Eye (tissue), 1 donor: ENCODE measurements at regions not wholly inside any gene's neighbourhood (a gene's known extent, or its start where the extent isn't known, plus 50 kb on each side); places are given as distances from the start of the nearest gene placed in this dataset.
A peak's percentile ranks its signal among the peaks of the same experiment; 100 is the strongest.

Experiments used
- DNase-seq: peaks from one replicate; pipeline ENCODE4 v3.0.0-alpha.2; 2015

DNA sequence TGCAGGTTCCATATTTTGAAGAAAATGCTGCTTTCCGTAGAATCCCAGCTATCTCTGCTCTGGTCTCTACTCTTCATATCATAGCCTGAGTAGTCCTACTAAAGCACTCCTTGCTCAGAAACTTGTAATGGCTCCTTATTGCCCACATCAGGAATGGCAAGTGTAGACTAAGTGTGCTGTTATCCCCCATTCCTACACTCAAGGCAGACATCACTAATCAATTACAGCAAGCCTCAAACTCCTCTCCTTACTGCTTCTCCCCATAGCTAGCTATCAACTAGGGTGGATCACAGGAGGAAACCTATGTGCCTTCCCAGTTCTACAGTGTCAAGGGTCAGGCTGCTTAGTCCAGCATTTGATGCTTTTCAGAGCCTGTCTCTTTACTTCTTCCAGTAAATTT lies 163.4 kb downstream of the HAPSTR1 start:
- no peak for DNase-seq

DNA sequence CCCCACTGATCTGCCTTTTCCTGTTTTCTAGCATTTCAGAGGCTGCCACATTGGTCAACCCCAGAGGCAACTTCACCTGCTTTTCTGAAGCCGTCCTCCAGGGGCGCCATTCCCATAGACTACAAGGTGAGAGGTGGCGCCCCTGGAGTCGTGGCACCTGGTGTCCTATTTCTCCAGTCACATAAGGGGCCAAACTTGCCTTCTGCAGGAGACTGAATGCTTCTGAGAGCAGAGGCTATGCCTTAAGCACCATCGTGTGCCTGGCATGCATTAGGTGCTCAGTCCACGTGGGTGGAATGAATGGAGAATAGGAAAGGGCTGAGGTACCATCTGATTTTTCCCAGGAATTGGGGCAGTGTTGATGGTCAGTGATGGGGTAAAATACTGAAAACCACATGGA lies 164.8 kb downstream of the HAPSTR1 start:
- peak; percentile 41 for DNase-seq

GRCh38 chr16:9257843-9258242 lies 166.4 kb downstream of the HAPSTR1 start:
- no peak for DNase-seq

DNA sequence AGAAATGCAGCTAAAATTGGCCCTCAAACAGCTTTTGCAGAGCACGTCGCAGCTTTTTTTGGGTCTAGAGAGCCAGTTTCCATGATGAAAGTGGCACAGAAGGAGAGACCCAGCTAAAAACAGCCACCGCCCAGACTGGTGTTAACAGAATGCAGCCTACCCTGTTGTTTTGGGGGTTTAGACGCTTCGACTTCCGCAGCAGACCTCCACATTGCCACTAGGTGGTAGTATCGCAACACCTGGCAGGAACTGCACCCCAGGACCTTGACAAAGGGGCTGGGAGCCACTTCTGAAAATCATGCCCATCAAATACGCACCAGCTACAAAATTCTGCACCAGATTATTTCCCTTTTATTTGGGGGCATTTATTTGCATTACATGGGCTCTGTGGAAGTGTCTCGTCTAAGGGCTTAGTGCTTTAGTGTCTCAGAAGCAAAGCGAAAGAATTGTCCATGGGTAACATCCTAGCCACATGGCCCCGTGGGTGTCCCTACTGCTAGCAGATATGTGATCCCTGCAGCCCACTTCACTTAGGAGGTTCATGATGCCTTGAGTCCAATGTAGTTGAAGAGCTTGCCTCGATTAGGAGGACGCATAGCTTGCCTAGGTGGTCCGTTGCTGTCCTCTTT lies 167.1 kb downstream of the HAPSTR1 start:
- peak; percentile 85 for DNase-seq

DNA sequence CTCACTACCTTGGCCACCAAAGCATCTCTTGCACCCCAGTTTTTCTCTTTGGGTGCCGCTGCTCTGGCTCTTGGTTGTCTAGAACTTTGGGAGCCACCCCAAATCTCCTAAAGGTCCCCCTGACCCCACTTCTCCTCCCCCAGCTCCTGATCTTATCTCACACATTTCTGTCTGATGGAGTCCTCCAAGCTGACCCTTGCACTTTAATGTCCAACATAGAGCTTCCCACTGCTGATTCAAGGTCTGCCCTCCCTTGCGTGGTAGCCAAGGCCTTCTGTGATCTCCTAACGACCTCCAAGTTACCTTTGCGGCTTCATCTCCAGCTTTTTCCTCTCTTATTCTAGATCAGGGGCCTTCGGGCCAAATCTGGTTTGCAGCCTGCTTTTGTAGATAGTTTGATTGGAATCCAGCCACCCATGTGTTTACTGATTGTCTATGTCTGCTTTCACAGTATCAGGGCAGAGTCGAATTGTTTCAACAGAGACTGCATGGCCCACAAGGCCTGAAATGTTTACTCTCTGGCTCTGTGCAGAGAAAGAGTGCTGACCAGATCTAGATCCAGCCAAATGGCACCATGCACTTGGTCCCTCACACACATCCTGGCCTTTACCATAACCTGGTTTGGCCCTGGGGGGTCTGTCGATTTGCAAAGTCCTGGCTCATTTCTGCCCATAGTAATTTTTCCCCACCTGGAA lies 168.6 kb downstream of the HAPSTR1 start:
- no peak for DNase-seq

GRCh38 chr16:9260666-9261065 lies 169.2 kb downstream of the HAPSTR1 start:
- no peak for DNase-seq

GRCh38 chr16:9261376-9261775 lies 169.9 kb downstream of the HAPSTR1 start:
- no peak for DNase-seq

DNA sequence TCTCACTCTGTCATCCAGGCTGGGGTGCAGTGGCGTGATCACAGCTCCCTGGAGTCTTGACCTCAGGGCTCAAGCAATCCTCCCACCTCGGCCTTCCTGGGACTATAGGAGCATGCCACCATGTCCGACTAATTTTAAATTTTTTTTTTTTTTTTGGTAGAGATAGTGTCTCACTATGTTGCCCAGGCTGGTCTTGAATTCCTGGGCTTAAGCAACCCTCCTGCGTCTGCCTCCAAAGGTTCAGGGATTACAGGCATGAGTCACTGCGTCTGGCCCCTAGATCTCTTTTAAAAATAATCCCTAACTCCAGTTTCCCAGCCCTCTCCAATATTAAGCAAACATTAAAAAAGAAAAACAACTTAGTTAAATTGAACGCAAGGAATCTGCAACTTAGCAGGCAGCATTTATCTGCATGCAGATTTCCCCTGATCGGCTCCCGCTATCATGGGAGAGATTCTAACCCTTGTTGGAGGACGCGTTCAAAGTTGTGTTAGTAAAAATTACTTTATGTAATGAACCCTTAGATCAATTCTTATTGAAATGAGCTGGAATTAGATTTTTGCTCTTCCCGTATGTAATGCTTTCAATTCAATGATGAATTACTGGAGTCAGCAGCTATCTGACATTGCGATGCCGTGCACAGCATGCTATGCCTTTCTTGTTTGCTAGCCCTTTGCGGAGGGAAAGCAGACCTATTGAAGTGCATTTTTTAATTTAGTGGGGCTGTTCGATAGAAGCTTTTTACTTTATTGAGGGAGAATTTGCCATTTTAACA lies 171.7 kb downstream of the HAPSTR1 start:
- no peak for DNase-seq

GRCh38 chr16:9264067-9264466 lies 172.6 kb downstream of the HAPSTR1 start:
- no peak for DNase-seq

GRCh38 chr16:9268446-9268845 lies 177.0 kb downstream of the HAPSTR1 start:
- DNase-seq = no peak

GRCh38 chr16:9270424-9270823 lies 179.0 kb downstream of the HAPSTR1 start:
- DNase-seq = no peak

DNA sequence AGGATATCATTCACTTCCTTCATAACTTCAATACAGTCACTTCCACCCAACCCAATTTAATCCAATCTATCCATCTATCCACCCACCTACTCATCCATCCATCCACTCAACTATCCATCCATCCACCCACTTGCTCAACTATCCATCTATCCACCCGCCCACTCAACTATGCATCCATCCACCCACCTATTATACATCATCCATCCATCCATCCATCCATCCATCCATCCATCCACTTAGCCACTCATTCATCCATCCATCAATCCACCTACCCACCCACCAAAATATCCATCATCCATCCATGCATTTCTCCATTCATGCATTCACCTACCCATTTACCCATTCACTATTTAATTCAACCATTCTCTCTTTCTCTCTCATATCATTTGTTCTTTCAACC lies 179.5 kb downstream of the HAPSTR1 start:
- DNase-seq = no peak

GRCh38 chr16:9271841-9272240 lies 180.4 kb downstream of the HAPSTR1 start:
- no peak for DNase-seq

GRCh38 chr16:9275377-9275776 lies 183.9 kb downstream of the HAPSTR1 start:
- no peak for DNase-seq

- DNase-seq = no peak
Measured at GRCh38 chr16:9275816-9276354, 184.4 kb downstream of the HAPSTR1 start.

GRCh38 chr16:9279291-9280068 lies 188.0 kb downstream of the HAPSTR1 start:
- peak; percentile 76 for DNase-seq

- DNase-seq = no peak
Measured at GRCh38 chr16:9280069-9280466, 188.6 kb downstream of the HAPSTR1 start.

DNA sequence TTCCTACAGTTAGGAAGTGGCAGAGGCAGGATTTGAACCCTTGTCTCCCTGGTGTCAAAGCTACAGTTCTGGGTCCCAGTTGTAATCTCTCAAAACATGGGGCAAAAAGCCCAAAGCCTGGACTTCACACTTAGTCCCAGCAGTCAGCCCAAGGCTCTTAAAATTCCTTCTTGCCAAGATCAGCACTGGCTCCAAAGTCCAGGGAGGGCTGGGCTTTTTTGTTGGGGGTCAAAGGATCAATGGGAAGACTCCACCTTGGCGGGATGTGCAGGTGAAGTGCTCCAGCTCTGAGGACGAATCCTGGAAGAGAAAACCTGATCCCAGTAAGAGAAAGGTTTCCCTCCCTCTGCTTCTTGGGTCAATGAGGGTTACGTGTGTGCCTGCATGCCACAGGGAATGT lies 195.5 kb downstream of the HAPSTR1 start:
- DNase-seq = no peak

- no peak for DNase-seq
Measured at GRCh38 chr16:9296271-9296590, 204.8 kb downstream of the HAPSTR1 start.

DNA sequence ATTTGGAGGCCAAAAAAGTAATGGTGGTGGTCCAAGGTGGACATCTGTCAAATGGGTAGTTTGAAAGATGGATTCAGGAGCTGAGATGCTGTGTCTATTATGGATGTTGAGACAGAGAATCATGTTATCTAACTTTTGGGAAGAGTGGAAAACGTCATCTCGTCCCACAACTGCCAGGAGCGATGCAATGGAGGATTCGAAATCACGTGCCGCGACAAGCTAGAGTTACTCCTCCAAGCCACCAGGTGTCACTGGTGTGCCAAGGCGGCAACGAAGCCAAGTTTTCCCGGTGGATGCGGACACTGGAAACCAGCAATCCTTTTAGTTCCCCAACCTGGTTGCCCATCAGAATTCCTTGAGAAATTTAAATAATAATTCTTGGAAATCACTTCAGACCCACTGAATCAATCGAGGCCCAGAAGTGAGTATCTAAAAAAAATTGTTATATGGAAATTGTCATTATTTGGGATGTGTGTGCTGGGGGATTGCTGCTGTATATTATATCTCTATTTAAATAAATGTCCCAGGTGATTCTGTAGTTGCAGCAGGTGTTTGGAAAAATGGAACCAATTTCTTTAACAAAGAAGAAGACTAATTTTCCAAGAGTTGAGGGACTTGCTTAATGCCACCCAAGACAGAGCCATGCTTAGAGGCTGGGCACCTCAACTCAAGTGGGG lies 206.1 kb downstream of the HAPSTR1 start:
- peak; percentile 40 for DNase-seq

- DNase-seq = no peak
Measured at GRCh38 chr16:9300252-9300651, 208.8 kb downstream of the HAPSTR1 start.

GRCh38 chr16:9302072-9302471 lies 210.6 kb downstream of the HAPSTR1 start:
- DNase-seq = no peak

DNA sequence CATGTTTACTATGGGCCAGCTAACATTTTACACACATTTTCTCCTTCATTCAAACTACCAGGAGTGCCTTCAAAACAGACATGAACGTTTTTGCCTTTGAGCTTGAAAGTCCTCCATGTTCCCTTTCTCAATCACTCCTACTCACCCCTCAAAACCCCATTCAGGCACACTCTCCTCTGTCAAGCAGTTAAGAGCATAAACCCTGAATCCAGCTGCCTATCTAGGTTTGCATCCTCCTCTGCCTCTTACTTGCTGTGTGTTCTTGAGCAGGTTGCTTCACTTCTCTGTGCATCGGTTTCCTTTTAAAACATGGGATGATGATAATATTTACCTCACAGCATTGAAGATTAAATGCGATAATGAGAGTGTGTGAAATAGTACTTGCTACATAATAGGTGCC lies 215.3 kb downstream of the HAPSTR1 start:
- no peak for DNase-seq
